Esophagus squamous epithelium (tissue), 5 donors: ENCODE measurements at regions not wholly inside any gene's neighbourhood (a gene's known extent, or its start where the extent isn't known, plus 50 kb on each side); places are given as distances from the start of the nearest gene placed in this dataset.

Experiments
- DNase-seq: peaks from one replicate; lab custom pipeline; 2025; lab: John Stamatoyannopoulos, UW
- H3K27ac ChIP-seq, 4 donors: fragments of 200-600 bp; sonication (generic); one replicate each; pipeline ENCODE4 v1.5.1; 2016 to 2019; ENCODE audit warnings: mild to moderate bottlenecking in 1 of 4
- H3K27me3 ChIP-seq, 4 donors: fragments of 200-600 bp; sonication (generic); 1 replicate in 3 of 4; 2 replicates in 1 of 4; pipeline versions ENCODE4 v1.5.1 to v1.6.0; 2017 to 2021; ENCODE audit warnings: antibody characterized with exemption in 1 of 4
- H3K36me3 ChIP-seq, 3 donors: fragments of 200-600 bp; sonication (generic); one replicate each; pipeline ENCODE4 v1.5.1; 2016 to 2019
- H3K4me1 ChIP-seq, 3 donors: fragments of 200-600 bp; sonication (generic); one replicate each; pipeline ENCODE4 v1.5.1; 2017 to 2019
- H3K4me3 ChIP-seq, 4 donors: fragments of 200-600 bp; sonication (generic); 1 replicate in 3 of 4; 2 replicates in 1 of 4; pipeline ENCODE4 v1.5.1; 2016 to 2019; ENCODE audit warnings: mild to moderate bottlenecking in 2 of 4, moderate library complexity in 1 of 4
- H3K9me3 ChIP-seq, 3 donors: fragments of 200-600 bp; sonication (generic); one replicate each; pipeline ENCODE4 v1.5.1; 2016 to 2019
- CTCF ChIP-seq, 6 experiments: fragments of 450-650 bp in 4 of 6; fragments of 200-600 bp in 2 of 6; sonication (generic) in 2 of 6; IDR thresholded peaks; one replicate each; pipeline ENCODE4 v1.5.1; 2016 to 2019; ENCODE audit warnings: antibody characterized with exemption in 6 of 6, mild to moderate bottlenecking in 4 of 6, moderate library complexity in 4 of 6
- POLR2A ChIP-seq, 4 donors: fragments of 450-650 bp; IDR thresholded peaks; one replicate each; pipeline ENCODE4 v1.6.1; 2017; ENCODE audit warnings: antibody characterized with exemption in 4 of 4, mild to moderate bottlenecking in 4 of 4, moderate library complexity in 3 of 4
- WGBS, 2 donors: methylation state at CpG; one replicate each; pipeline ENCODE4 v1.1.5; 2018; 5-methylcytosine and 5-hydroxymethylcytosine counted together
- intact Hi-C: fragments of 100-400 bp; cut with DNase I; formaldehyde crosslinking; loops from one replicate; pipeline ENCODE4 v1.15.0; 2022
- donor health status: DM: yes; HTN: yes; CAD: no.

DNA sequence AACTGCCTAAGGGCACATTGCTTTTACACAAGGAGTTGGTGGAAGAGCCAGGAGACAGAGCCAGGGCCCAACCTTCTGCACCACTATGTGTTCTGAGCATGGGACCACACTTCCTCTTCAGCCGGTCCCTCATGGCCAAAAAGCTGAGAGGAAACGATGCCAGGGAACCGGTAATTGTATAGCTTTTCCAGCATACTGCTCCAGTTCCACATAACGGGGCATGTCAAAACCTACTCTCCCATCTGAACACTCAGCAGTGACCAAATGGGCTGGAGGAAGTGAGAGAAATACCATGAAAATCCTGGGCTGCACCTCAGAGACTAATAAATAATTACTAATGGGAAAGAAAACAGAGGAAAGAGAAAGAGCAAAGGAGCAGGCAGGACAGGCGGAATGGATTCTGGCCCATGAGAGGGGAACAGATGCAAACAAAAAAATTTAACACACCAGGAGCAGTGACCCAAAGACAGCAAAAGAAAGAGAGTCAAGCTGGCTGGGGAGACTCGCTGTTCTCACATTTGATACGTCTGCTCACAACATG is 52.0 kb upstream of the BMP2 start:
- DNase-seq: no peak
- 53 to 54% methylated on average over 5 to 7 of the region's 7 CpGs for WGBS, 2 donors
- intact Hi-C loops: no loop called here

DNA sequence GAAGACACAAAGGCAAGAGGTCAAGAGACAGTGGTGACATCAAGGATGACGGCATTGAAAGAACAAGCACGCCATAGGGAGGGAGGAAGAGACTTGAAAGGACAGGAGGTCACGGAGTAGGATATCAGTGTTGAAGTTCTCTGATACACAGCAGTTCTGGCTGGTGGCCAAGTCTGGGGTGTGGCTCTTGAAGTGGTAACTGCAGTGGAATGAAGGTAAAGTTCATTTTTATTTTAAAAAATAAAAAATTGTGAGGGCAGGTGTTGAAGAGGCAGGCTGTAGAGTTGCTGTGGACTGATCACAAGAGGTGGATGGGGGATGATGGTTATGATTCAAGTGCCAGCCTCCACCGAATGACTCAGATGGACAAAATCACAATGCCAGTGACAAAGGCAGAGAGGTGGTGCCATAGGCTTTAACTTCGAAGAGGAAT is 53.2 kb upstream of the BMP2 start:
- DNase-seq: no peak
- peaks cover 0 to 13% (median 5%) of the 10 kb centered on the region in 3 donors for H3K4me1 ChIP-seq
- TF ChIP-seq CTCF (IDR thresholded peaks at IDR 0.05) (no peak), POLR2A (IDR thresholded peaks at IDR 0.05) (no peak)
- no peaks in the 10 kb centered on the region for H3K27me3 ChIP-seq
- H3K27ac ChIP-seq: no peak overlapping the region
- WGBS, 2 donors: 68 to 71% methylated on average over 5 of the region's 5 CpGs
- H3K9me3 ChIP-seq: no peaks in the 10 kb centered on the region
- H3K4me3 ChIP-seq: no peak overlapping the region
- intact Hi-C loops: no loop called here
- no peaks in the 10 kb centered on the region for H3K36me3 ChIP-seq

More for the DNA sequence above, 52.0 kb upstream of the BMP2 start:
- no peaks in the 10 kb centered on the region for H3K27me3 ChIP-seq
- H3K4me3 ChIP-seq: no peak overlapping the region
- H3K27ac ChIP-seq: no peak overlapping the region
- no peaks in the 10 kb centered on the region for H3K36me3 ChIP-seq
- TF ChIP-seq POLR2A (IDR thresholded peaks at IDR 0.05): no peak
- no peak for TF ChIP-seq CTCF (IDR thresholded peaks at IDR 0.05)
- peaks cover 0 to 13% (median 5%) of the 10 kb centered on the region in 3 donors for H3K4me1 ChIP-seq
- H3K9me3 ChIP-seq: no peaks in the 10 kb centered on the region

GRCh38 chr20:6711951-6712649 is 55.4 kb upstream of the BMP2 start:
- H3K27ac ChIP-seq: no peak overlapping the region
- H3K4me3 ChIP-seq: no peak overlapping the region
- whole genome bisulfite sequencing, 2 donors: 86 to 89% methylated on average over 12 of the region's 12 CpGs
- H3K4me1 ChIP-seq: peaks cover 0 to 33% (median 14%) of the 10 kb centered on the region in 3 donors
- no peaks in the 10 kb centered on the region for H3K9me3 ChIP-seq
- no peak for TF ChIP-seq POLR2A (IDR thresholded peaks at IDR 0.05)
- TF ChIP-seq CTCF (IDR thresholded peaks at IDR 0.05): no peak
- H3K27me3 ChIP-seq: no peaks in the 10 kb centered on the region
- no peak for DNase-seq
- no peaks in the 10 kb centered on the region for H3K36me3 ChIP-seq
- intact Hi-C loops: no loop called here

- 76 to 81% methylated on average over 4 of the region's 4 CpGs for WGBS, 2 donors
- peaks cover 0 to 29% (median 12%) of the 10 kb centered on the region in 3 donors for H3K4me1 ChIP-seq
- no peak overlapping the region for H3K4me3 ChIP-seq
- no peak for DNase-seq
- H3K27me3 ChIP-seq: no peaks in the 10 kb centered on the region
- no peak for TF ChIP-seq POLR2A (IDR thresholded peaks at IDR 0.05)
- no peak for TF ChIP-seq CTCF (IDR thresholded peaks at IDR 0.05)
- no peaks in the 10 kb centered on the region for H3K9me3 ChIP-seq
- intact Hi-C loops: no loop called here
- H3K27ac ChIP-seq: no peak overlapping the region
- no peaks in the 10 kb centered on the region for H3K36me3 ChIP-seq
Observed at GRCh38 chr20:6709910-6710595, 57.4 kb upstream of the BMP2 start.

DNA sequence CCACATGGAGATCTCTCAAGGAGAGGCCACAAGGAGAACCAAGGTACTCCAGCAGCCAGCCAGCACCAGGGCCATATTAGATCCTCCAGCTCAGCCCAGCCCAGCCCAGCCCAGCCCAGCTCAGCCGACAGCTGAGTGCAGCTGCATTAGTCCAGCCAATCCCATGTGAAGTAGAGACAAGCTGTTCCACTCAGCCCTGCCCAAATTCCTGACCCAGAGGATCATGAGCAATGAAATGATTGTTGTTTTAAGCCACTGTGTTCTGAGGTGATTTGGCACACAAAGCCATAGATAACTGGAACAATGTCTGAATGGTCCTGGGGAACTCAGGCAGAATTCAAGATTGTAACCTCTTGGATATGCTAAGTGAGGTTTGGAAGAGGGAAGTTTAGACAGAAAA is 59.5 kb upstream of the BMP2 start:
- no peaks in the 10 kb centered on the region for H3K9me3 ChIP-seq
- no peak for DNase-seq
- WGBS, 2 donors: 0 to 33% methylated on average over 1 of the region's 1 CpG
- H3K36me3 ChIP-seq: no peaks in the 10 kb centered on the region
- intact Hi-C loops: no loop called here
- peak overlapping the region in 2 of 4 donors; percentile 19 to 43 for H3K27ac ChIP-seq
- no peaks in the 10 kb centered on the region for H3K27me3 ChIP-seq
- H3K4me1 ChIP-seq: peaks cover 0 to 20% (median 9%) of the 10 kb centered on the region in 3 donors
- no peak overlapping the region for H3K4me3 ChIP-seq
- TF ChIP-seq POLR2A (IDR thresholded peaks at IDR 0.05) (no peak), CTCF (IDR thresholded peaks at IDR 0.05) (no peak)
